NCI-H2196 treated with DMSO at 0.1 percent for 48 hours (cell line): ENCODE measurements at regions not wholly inside any gene's neighbourhood (a gene's known extent, or its start where the extent isn't known, plus 50 kb on each side); places are given as distances from the start of the nearest gene placed in this dataset.

Experiments
- DNase-seq: peaks from one replicate; lab custom pipeline; 2025; ENCODE audit not compliant: unreplicated experiment; lab: John Stamatoyannopoulos, UW

DNA sequence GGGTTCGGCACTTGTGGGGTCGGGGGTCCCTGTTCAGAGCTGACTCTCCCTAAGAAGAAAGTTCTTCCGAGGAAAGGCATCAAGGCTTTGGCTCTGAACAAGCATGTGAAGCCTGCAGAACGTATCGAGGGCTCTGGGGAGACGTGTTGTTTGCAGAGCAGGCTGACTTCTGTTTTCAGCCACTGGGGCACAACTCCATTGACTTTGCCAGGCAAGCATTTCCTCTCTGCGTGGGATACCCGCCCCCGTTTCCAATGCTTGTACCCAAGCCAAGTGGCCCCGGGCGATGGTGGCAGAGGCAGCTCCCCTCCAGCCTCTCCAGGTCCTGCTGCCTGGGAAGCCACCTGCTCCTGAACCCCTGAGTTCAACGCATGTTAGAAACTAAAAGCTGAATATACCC is 255.7 kb downstream of the RBFOX3 start:
- DNase-seq: no peak

DNA sequence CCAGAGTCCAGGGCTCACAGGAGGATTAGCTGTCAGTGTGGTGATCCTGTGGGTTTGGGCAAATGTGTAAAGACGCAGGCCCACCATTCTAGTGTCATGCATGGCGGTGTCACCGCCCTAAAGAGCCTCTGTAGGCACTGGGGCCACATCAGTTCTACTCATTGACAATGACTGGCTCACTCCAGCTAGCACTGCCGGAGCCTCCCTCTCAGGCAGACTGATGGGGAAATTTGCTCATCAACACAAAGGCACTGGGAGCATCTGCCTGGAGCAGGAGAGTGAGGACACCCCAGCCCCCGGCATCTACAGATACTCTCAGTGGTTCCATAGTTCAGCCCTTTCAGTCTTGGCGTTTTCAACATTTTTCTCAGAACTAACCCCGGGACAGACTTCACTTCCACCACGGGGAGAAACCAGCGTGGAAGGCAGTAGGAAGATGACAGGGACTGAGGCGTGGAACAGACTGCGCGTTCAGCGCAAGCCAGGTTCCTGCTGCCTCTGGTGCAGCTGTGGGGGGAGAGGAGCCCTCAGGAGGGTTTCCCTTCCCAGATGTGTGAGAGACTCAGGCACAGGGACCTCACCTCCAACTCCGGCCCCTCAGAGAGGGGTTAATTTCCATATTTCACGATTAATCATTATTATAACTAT is 256.6 kb downstream of the RBFOX3 start:
- no peak for DNase-seq

DNA sequence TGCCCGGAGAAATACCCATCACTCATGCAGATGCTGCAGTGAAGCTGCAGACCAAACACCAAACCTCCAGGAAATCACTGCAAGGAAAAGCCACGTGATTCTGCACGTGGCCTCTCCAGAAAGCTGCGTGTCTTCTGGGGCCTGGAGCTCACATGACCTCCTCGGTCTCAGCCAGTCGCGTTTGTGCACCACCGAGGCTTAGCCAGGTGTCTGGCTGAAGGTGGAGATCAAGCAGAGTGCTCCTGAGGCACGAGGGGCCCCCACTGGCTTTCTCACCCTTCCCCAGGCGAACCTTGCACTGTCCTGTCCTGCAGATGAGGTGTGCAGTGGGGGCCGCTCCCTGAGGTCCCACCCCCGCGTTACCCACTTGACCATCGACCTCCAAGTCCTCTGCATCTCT is 257.3 kb downstream of the RBFOX3 start:
- DNase-seq: no peak

DNA sequence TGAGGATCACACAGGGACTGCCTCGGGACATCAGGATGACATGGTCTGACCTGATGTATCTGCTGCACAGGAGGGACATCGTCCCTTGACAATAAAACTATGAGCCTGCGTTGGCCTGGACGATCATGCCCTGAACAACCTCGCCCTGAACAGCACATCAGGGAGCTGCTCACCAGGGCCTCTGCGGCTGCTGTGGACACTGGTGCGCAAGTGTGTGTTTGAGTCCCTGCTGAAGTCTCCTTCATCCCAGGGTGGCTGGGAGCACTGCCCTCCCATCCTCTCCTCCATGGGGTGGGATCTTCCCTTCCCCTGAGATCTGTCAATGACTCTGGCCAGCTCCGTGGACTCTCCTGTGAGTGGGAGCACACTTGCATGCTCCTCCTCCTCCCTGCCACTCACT is 257.8 kb downstream of the RBFOX3 start:
- no peak for DNase-seq

DNA sequence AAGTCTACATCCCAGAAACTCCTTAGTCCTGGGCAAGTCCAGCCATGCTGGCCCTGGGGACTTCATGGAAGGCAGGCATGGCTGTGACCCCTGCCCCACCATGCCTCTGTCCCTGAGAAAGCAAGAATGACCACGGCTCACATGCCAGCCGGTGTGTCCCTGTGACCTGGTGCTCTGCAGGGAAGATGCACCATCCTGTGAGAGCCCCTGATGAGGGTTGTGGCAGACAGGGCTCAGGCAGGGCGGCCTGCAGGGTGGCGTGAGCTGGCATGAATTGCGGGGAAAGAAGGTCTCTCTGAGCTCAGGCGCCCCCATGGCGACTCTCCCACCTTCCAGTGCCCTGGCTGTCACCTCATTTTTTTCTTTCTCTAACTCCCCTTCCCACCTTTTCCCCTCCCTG is 260.3 kb downstream of the RBFOX3 start:
- DNase-seq: no peak

DNA sequence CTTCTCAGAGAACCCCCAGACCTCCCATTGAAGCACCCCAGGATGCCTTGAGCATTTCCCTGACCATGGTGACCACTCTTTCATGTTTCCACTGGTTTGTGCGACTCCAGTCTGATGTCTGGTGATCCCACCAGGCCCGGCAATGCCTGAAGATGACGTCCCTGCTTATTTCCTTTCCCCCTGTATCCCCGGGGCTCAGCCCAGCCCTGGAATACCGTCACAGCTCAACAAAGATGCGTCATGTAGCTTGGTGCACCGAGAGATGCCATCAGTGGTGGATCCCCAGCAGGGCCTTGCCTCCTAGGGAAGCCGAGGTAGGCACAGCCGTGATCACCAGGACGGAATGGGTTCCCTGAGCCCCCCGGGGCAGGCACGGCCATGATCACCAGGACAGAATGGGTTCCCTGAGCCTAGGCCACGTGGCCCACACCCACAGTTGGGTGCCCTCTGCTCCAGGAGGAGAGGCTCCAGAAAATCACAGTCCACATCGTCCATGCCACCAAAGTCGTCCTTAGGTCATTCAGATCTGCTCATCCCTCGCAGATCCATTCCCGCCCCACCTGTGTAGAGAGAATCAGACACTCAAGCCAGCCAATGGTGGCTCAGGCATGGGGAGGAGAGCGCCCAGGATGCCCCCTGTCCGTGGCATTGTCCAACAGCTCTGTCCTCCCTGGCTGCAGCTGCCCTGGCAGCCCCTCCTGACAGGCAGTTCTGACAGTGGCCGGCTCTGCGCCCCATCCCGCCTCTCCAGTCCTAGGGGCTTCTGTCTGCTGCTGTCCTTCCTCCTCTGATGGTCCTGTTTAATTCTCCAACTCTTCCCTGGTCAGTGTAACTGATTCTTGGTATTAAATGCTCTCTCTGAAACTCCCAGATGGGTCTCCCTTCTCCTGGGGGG is 261.1 kb downstream of the RBFOX3 start:
- no peak for DNase-seq

DNA sequence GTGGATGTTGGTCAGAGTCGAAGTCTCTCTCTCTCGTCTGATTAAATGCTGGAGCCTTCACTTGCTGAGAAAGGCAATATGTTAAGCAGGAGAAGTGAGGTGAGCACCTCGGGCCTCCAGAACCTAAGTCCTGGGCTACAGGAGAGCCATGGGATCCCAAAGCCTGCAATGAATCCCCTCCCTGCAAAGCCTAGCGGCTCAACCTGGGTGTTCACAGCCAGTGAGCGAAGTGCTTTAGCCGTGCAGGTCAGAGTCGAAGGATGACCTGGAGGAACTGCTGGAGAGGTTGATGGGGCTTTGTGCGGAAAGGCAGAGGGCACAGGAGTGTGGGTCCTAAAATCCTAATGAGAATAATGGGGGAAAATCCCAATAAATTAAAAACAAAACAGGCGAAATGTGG is 267.8 kb downstream of the ENGASE start:
- no peak for DNase-seq

DNA sequence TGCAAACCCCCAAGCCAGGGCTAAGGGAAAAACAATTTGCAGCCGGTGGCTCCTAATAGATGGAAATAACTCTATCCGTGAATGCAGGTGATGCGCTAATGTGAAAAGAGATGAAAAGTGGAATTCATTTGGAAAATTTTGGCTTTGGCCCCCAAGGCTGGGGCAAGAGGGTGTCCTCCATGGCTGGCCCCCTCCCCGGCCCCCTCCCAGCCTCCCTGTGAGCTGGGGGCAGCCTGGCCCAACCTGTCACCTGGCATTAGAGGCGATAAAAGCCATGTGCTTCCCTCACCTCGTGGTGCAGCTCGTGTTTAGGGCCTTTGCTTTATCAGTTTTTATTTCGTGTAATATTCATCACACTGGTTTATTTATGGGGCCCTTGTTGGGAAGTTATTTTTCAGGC is 267.2 kb downstream of the ENGASE start:
- no peak for DNase-seq

DNA sequence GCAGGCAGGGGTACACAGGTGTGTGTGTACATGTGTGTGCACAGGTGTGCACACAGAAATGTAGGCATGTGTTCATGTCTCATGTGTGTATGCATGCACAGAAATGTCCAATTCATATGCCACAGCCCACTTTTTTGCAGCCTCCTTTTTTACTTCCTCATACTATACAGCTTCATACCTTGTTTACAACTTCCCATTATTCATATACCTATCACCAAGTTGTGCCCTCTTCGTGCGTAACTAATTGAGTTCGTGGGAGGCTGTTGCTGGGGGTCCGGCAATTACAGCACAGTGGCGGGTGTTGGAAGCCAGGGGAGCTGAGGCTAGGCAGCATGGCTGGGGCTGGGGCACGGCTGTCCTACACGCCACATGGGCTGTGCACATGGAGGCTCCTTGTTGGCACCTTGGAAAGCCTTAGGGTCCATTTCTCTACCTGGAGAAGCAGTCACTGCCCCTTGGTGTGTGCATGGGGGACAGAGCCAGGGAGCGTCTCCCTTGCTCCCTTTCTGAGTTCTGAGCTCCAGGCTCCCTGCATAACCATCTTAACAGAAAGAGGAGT is 266.7 kb downstream of the ENGASE start:
- no peak for DNase-seq

DNA sequence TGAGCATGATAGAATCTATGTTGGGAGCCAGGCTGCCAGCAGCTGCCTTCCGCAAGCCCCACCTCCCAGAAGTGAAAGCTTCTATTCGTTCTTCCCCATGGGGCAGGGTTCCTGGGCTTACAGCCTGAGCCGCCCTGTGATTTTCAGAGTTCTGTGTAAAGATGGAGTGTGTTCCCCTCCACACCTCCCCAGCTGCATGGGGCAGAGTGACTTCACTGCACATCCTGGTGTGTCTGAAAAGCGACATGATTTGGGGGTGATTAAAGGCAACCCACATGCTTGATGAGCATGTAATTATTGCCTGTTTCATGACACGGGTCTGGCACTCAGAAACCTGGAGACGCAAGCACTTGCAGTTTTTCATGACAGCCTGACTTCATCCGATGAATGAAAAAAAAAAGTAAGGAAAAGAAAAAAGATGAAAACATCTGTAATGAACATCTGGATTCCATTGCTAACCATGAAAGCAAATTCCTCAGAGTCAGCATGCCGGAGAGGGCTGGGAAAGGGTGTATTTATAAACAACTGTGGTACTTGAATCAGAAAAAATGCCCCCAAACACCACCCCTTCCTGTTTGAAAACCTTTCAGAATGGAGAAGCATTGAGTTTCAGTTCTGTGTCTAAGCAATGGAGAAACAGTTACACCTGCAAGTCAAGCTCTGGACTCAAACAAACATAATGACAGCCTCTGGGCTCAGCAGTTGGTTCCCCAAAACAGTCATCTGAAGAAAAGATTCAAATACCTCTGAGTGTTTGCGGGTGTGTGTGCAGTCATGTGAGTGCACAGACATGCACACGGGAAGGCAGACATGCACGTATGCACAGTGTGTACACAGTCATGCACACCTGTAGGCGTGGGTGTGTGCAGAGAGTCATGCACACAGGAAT is 266.0 kb downstream of the ENGASE start:
- DNase-seq: no peak

DNA sequence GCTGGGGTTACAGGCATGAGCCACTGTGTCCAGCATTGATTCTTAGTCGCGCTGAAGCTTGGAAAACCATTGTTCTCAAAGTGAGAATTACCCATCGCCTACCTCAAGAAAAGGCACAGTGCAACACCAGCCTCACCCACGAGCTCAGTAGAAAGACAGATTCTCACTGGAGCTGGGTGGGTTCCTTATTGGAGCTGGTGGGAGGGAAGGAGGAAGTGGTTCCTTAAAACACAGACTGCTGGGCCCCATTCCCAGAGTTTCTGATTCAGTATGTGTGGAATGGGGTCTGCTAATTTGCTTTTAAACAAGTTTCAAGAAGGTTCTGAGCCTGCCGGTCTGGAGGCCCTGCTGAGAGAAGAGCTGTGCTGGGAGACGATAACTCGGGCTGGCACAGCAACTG is 264.7 kb downstream of the ENGASE start:
- no peak for DNase-seq

DNA sequence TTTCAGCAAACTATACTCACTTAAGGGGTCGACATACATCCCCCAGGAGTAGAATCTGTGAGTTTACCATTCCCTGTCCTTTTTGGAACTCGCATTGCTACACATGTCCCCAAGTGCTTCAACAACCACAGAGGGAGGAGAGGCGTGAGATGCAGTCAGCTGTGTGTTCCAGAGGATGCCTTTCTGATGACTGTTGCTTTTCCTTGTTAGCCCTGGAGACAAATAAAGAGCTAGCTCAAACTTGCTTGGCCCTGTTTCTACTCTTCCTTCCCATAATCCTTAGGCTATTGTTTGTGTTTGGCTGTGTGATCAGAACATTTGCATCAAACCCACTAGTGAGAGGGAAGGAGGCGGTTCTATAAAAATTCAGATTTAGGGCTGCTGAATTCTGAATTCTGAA is 264.0 kb downstream of the ENGASE start:
- DNase-seq: no peak

DNA sequence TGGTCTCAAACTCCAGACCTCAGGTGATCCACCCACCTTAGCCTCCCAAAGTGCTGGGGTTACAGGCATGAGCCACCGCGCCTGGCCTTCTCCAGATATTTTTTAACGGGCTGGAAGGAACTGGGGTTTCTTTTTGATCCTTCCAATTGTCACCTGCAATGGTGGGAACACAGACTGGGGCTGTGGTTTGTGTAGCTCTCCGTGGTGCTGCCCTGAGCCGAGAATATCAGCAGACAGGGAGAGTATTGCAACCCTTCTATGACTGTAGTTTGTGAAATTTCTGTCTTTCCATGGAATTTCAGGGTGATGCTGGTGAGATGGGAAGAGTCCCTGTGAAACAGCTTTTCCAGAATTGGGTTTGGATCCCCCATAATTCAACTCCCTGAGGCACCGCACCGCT is 263.5 kb downstream of the ENGASE start:
- no peak for DNase-seq

DNA sequence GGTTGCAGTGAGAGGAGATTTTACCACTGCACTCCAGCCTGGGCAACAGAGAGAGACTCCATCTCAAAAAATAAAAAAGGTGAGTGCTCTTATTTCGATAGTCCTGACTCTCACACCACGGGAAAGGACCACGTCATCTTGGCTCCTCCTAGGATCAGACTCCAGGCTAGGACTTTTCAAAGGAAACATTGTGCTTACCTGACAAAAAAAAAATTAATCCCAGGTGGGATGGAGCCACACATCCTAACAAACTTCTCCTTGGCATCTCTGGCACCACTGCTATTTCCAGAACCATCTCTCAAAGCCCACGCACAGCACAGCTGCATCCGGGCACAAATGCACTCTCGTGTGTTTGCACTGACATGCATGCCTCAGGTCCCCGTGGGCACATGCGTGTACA is 262.4 kb downstream of the ENGASE start:
- DNase-seq: no peak

DNA sequence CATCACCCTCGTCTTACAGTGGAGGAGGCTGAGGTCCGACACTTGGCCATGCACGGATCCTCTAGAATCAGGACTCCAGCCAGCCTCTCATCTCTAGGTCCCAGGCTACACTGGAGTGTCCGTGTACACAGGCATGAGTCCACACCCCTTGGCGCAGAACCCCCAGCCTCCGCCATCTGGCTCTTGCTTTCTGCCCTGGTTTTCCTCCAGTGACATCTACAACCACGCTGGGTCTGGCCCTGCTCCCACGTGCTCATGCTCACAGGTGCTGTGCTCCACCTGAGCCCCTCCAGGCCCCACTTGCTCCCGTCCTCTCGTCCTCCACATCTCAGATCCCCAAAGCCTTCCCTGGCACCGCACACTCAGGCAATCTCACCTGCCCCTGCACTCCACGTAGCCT is 260.8 kb downstream of the ENGASE start:
- DNase-seq: no peak

DNA sequence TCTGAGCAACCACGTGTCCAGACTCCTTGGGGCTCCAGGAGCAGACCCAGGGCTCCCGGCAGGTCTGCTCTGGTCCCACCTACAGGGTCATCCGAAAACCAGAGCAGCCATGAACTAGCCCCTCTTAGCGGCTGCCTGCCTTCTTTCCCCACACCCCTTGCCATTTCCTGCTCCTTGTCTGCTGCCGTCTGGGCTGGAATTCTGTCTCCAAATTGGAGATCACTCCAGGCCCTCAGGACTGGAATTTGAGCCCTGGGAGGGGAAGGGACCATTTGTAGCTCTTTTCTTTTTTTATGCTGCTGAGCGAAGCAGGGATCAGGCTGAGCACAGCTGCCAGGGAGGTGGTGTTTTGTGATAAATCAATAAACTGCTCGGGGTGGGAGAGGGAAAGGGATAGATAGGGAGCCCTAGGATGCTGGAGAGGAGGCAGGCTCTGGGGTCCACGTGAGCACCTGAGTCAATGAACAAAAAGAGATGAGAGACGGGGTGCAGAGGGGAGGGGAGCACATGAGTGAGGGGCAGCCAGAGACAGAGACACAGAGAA is 257.5 kb downstream of the ENGASE start:
- DNase-seq: no peak

DNA sequence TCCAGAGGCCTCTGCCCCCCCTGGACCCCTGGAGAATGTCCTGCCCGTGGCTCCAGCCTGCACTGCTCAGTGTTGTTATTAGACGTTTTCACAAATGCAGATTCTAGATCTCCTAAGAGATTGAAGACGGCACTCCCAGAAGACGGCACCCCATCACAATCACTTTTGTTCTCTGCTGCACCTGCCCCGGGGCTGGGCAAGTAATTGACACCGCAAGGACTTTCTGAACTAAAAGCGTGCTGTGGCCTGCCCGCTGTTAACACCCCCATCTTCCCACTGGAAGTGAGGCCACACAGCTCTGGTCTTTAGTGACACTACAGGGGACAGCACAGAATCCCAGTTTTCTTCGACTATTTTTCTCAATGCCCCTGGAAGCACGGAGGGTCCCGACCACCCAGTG is 256.9 kb downstream of the ENGASE start:
- DNase-seq: no peak

DNA sequence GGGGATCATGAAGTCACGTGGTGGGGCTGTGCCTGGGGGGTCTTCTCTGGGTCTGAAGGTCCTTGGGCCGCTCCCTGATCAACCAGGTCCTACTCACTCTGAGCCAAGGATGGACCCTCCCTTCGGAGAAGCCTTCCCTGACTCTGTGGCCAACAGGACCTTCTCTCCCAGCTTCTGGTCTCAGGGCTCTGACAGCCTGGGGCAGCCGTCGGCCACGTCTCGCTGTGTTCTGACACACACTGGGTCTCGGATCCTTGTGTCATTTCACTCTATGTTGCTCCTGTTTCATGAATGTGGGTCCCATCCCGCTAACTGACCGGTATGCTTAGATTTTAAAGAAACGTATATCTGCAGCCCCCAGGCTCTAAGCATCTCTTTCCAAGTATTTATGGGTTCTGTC is 256.1 kb downstream of the ENGASE start:
- DNase-seq: no peak

DNA sequence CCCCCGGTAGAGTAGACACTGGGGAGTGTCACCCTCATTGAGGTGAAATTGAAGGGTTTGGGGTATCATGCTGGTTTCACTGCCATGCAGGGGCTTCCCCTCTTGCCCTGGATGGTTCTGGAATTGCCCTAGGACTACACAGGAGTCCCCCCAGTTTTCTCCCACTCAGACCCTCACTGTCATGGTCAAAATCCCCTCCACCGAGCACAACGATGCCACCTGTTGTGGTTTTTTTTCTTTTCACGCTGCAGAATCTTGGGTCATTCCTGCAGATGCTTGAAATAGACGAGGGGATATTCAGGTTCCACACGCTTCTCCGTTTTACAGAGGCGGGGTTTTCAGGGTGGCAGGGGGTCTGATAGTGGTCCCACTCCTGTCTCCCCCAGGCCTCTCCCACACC is 255.6 kb downstream of the ENGASE start:
- DNase-seq: no peak

DNA sequence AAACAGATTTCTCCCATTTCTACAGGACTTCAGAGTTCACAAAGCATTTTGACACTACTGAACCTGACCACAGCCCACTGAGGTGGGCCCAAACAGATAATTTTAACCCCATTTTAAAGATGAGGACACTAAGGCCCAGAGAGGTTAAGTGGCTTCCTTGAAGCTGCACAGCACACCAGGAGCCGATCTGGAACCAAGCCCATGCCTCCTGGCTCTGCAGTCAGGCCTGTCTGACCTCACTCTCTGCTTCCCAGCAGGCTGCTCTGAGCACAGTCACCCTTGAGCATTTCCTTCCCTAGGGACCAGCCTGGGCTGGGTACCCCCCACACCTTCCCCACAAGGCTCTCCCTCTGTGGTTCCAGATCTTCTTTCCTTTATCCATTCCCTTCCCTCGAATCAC is 252.2 kb downstream of the ENGASE start:
- DNase-seq: no peak
